ENCODE measurements at regions not wholly inside any gene's neighbourhood (a gene's known extent, or its start where the extent isn't known, plus 50 kb on each side); places are given as distances from the start of the nearest gene placed in this dataset.

DNA sequence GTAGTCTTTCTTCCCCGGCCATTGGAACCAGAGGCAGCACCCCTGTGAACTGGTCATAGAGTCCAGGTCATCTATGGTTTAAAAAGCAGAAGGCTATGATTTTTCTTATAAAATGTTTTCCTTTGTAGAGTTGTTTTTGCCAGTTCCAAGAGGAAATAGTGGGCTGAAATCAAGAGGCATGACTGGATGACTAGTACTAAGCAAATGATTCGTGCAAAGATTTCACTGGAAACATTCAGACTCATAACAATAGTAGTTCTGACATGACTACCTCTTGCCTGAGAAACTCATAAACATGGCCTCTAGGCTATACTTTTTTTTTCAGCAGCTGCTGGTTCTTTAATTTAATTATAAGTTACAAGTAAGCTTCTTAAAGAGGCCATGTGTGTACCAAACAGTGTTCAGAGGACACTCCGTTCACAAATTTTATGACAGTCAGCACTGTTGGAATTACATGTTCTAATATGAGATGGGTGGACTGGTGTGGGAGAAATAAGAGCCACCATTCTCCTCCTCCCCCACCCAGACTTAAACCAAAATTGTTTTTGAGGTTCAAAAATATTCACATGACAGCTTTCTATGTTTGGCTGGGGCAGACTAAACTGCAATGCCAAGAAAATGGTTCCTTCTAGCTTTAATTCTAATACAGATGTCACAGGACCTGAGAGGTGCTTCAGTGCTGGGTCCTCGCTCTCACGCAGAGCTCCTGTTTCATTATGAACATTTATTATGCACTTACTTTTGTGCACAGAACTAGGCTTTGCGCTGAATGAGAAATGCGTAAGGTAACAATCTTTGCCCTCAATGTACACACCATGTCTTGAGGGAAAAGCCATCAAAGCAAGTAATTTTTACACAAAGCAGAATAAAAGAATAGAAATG is 147.5 kb downstream of the ZC3H11B start:
- no peak overlapping the region for H2AFZ ChIP-seq (ENCODE audit: control insufficient read depth, low read length)
- H3K9me3 ChIP-seq (ENCODE audit: control insufficient read depth, low read depth, low read length): no peaks in the 10 kb centered on the region
- no peaks in the 10 kb centered on the region for H3K36me3 ChIP-seq (ENCODE audit: control insufficient read depth in 2 of 2, extremely low read depth in 1 of 2, insufficient read depth in 2 of 2, low read length in 2 of 2)
- no peak overlapping the region for H3K4me3 ChIP-seq (ENCODE audit: control insufficient read depth in 2 of 3, extremely low read depth in 1 of 3, insufficient read depth in 2 of 3, low read depth in 1 of 3, low read length in 3 of 3)
- no peaks in the 10 kb centered on the region for H4K20me1 ChIP-seq (ENCODE audit: control insufficient read depth, extremely low read depth, insufficient read depth, low read length)
- no peak for DNase-seq (ENCODE audit: low read depth, low spot score)
- no peaks in the 10 kb centered on the region for H3K9me1 ChIP-seq (ENCODE audit: control insufficient read depth, extremely low read depth, insufficient read depth, low read length)
- no peak for TF ChIP-seq EZH2 (IDR thresholded peaks at IDR 0.05; ENCODE audit: low read length)
- TF ChIP-seq, protein P1, sequence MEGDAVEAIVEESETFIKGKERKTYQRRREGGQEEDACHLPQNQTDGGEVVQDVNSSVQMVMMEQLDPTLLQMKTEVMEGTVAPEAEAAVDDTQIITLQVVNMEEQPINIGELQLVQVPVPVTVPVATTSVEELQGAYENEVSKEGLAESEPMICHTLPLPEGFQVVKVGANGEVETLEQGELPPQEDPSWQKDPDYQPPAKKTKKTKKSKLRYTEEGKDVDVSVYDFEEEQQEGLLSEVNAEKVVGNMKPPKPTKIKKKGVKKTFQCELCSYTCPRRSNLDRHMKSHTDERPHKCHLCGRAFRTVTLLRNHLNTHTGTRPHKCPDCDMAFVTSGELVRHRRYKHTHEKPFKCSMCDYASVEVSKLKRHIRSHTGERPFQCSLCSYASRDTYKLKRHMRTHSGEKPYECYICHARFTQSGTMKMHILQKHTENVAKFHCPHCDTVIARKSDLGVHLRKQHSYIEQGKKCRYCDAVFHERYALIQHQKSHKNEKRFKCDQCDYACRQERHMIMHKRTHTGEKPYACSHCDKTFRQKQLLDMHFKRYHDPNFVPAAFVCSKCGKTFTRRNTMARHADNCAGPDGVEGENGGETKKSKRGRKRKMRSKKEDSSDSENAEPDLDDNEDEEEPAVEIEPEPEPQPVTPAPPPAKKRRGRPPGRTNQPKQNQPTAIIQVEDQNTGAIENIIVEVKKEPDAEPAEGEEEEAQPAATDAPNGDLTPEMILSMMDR (optimal IDR thresholded peaks at IDR 0.05 in 1 of 3, IDR thresholded peaks at IDR 0.05 in 1 of 3, conservative IDR thresholded peaks at IDR 0.05 in 1 of 3; ENCODE audit: extremely low read depth in 1 of 3, insufficient read depth in 2 of 3, low read length in 3 of 3): no peak
- H3K27me3 ChIP-seq (ENCODE audit: control insufficient read depth, extremely low read depth, insufficient read depth, low read length): no peaks in the 10 kb centered on the region
- no peaks in the 10 kb centered on the region for H3K4me1 ChIP-seq (ENCODE audit: control insufficient read depth, extremely low read depth, insufficient read depth, low read length)
- dilution Hi-C loops (cut with MboI; ENCODE audit: extremely low pct_ligation_motif_present, low sequenced_read_pairs): no loop called here
- H3K27ac ChIP-seq (ENCODE audit: control insufficient read depth, insufficient read depth, low read length): no peak overlapping the region
- FAIRE-seq: no peak
- no peak overlapping the region for H3K4me2 ChIP-seq (ENCODE audit: control insufficient read depth, extremely low read depth, insufficient read depth, low read depth, low read length)
- no peak overlapping the region for H3K9ac ChIP-seq (ENCODE audit: control insufficient read depth, extremely low read depth, insufficient read depth, low read length)
- no peaks in the 10 kb centered on the region for H3K79me2 ChIP-seq (ENCODE audit: control insufficient read depth, insufficient read depth, low read length)

DNA sequence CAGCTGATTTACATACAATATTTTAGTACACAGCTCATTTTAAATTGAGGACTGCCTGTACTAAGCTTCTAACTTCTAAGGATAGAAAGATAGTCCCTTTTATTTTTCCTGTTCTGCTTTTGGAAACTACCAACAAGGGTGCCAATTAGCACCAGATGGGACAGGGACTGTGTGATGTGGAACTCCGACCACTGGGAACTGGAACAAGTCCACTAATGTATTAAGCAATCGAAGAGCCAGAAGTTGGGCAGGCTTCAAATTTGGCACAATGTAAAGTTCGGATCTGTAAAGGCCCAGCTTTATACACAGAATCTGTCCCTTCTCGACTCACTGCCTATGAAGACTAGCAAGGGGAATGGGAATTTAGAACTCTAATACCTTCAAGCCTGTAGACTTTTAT is 149.3 kb downstream of the ZC3H11B start:
- no peaks in the 10 kb centered on the region for H3K79me2 ChIP-seq (ENCODE audit: control insufficient read depth, insufficient read depth, low read length)
- no peaks in the 10 kb centered on the region for H3K4me1 ChIP-seq (ENCODE audit: control insufficient read depth, extremely low read depth, insufficient read depth, low read length)
- H3K4me3 ChIP-seq (ENCODE audit: control insufficient read depth in 2 of 3, extremely low read depth in 1 of 3, insufficient read depth in 2 of 3, low read depth in 1 of 3, low read length in 3 of 3): no peak overlapping the region
- no peaks in the 10 kb centered on the region for H3K9me1 ChIP-seq (ENCODE audit: control insufficient read depth, extremely low read depth, insufficient read depth, low read length)
- FAIRE-seq: no peak
- H4K20me1 ChIP-seq (ENCODE audit: control insufficient read depth, extremely low read depth, insufficient read depth, low read length): no peaks in the 10 kb centered on the region
- TF ChIP-seq, protein P1 (optimal IDR thresholded peaks at IDR 0.05 in 1 of 3, IDR thresholded peaks at IDR 0.05 in 1 of 3, conservative IDR thresholded peaks at IDR 0.05 in 1 of 3; ENCODE audit: extremely low read depth in 1 of 3, insufficient read depth in 2 of 3, low read length in 3 of 3): no peak
- TF ChIP-seq EZH2 (IDR thresholded peaks at IDR 0.05; ENCODE audit: low read length): no peak
- no peak for DNase-seq (ENCODE audit: low read depth, low spot score)
- dilution Hi-C loops (cut with MboI; ENCODE audit: extremely low pct_ligation_motif_present, low sequenced_read_pairs): no loop called here
- no peaks in the 10 kb centered on the region for H3K36me3 ChIP-seq (ENCODE audit: control insufficient read depth in 2 of 2, extremely low read depth in 1 of 2, insufficient read depth in 2 of 2, low read length in 2 of 2)
- no peak overlapping the region for H3K4me2 ChIP-seq (ENCODE audit: control insufficient read depth, extremely low read depth, insufficient read depth, low read depth, low read length)
- H3K27ac ChIP-seq (ENCODE audit: control insufficient read depth, insufficient read depth, low read length): no peak overlapping the region
- no peak overlapping the region for H2AFZ ChIP-seq (ENCODE audit: control insufficient read depth, low read length)
- no peaks in the 10 kb centered on the region for H3K9me3 ChIP-seq (ENCODE audit: control insufficient read depth, low read depth, low read length)
- no peak overlapping the region for H3K9ac ChIP-seq (ENCODE audit: control insufficient read depth, extremely low read depth, insufficient read depth, low read length)
- no peaks in the 10 kb centered on the region for H3K27me3 ChIP-seq (ENCODE audit: control insufficient read depth, extremely low read depth, insufficient read depth, low read length)
